Glomerular visceral epithelial cell (primary cell): ENCODE measurements at regions not wholly inside any gene's neighbourhood (a gene's known extent, or its start where the extent isn't known, plus 50 kb on each side); places are given as distances from the start of the nearest gene placed in this dataset.
"Not testable (repeated sequence)": the region's sequence is repeated elsewhere in the genome, so short reads cannot be mapped to it uniquely, and the experiment has no call there.

Experiments
- DNase-seq: peaks from one replicate; pipeline ENCODE4 v3.0.0-alpha.2; 2016; ENCODE audit errors: extremely low spot score

- no peak for DNase-seq
Observed at GRCh38 chr4:108458681-108459080, 161.7 kb upstream of the RPL34 start.

GRCh38 chr4:108454227-108454626 is 166.1 kb upstream of the RPL34 start:
- DNase-seq: no peak

DNA sequence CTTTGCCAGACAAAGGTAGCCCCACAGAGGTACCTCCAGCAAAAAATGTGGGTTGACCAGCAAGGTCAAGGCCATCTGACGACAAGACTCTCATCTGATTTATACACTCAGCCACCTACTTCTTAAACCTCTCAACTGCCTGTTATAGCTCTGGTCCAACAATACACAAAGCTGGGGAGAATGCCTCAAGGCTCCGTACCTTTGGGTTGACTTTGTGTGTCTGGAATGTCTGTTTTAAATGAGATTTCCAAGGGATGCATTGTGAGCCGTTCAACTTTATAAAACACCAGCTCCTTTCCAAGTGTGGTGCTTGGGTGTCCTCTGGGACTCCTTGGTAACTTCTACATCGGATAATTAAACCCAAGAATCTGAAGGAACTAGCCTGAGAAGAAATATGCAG is 167.0 kb upstream of the RPL34 start:
- no peak for DNase-seq

DNA sequence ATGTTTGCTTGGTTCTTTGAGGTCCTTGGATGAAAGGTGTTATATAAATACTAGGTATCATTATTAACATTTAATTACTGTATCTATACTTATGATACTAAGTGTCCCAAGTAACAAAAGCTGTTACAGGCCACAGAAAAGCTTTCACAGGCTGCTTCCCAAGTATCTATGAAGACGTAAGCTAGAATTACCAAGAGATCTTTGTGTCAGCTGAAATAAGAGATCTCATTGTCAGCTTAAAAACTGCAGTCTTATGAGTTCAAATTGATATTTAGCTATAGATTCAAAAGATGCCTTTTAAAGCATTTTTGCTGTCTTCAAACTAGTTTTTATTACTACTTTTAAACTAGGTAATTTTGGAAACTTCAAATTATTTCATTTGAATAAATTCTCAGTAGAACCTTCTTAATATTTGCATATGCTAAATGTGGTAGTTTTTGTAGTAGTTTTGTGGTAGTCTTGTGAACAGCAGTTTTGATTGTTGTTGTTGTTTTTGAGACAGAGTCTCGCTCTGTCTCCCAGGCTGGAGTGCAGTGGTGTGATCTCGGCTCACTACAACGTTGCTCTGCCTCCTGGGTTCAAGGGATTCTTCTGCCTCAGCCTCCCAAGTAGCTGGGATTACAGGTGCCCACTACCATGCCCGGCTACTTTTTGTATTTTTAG is 170.0 kb upstream of the RPL34 start:
- DNase-seq: no peak

DNA sequence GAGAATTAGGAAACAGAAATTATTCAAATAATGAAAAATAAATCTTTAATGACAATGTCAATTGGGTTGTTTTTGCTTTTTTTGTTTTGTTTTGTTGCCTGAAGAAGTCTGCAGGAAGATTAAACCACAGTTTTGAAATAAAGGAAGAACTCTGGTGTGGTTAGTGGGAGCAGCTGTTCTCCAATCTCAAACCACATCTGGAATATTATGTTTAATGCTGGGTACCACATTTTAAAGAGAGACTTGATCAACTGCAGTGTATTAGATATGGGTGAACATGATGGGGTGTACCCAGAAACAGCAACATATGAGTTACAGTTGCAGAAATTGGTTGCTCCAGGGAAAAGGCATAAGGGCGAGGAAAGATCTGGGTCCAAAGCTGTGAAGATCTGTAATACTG is 171.2 kb upstream of the RPL34 start:
- DNase-seq: no peak

DNA sequence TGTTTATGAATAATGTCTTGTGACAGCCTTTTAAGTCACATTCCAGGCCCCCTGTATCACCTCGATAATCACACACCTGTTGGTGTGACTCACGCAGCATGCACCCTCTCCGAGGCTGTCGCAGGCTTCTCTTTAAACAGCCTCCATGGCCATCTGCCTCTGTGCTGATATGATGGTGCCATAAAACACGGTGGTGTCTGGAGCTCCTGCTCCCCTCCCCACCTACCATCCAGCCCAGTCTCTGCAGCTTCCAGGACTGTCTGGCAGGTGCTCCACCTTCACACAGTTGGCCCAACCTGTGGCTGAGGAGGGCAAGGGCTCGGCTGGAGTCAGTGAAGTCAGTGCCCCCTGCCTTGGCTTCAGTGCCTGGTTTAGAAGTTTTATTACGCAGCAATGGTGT is 173.8 kb upstream of the RPL34 start:
- no peak for DNase-seq

DNA sequence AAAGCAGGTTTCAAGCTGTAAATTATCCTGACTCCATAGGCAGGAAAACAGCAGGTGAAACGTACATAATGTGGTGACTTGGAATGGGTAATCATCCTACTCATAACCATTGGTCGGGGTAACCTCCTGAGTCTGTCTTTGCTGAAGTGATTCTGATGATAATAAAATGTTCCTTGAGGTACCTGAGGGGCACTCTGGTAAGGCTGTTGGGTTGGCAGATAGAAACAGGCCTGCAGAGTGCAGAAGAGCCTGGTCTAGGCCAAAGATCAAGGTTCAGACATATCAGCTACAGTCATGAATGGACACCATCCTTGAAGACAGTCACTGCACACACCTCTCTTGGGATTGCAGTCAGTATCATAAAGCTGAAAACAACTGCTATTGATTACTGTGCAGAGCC is 174.7 kb upstream of the RPL34 start:
- DNase-seq: no peak

- DNase-seq: no peak
Observed at GRCh38 chr4:108443585-108443984, 176.8 kb upstream of the RPL34 start.

- no peak for DNase-seq
Observed at GRCh38 chr4:108433832-108434231, 186.5 kb upstream of the RPL34 start.

DNA sequence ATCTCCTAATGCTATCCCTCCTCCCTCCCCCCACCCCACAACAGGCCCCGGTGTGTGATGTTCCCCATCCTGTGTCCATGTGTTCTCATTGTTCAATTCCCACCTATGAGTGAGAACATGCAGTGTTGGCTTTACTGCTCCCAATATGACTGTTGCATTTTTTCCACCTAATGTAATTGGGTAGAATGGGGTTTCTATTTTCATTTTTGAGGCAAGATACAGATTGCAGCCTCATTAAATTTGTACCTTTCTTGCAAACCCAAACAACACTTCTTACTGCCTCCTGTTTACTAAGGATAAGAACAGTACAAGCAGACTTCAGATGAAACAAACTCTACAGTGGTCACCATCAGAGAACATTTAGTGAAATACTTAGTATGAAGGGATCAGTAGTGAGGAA is 187.0 kb upstream of the RPL34 start:
- DNase-seq: not testable (repeated sequence)

DNA sequence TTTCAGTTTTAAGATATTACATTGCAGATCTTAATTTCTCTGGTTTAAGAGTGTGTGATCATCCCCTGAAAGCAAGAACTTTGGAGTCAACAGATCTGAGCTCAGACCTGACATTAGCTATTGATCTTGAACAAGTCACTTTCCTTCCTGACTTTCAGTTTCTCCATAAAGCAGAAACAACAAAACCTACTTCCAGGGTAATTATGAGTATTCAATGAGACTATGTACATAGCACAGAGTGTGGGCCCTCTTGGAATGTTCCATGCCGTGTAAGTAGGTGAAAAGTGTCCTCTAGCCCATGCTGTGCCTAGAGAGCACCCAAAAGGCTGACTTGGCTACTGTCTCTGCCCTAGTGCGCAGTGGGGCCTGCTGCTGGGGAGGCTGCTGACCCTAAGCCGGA is 188.0 kb upstream of the RPL34 start:
- no peak for DNase-seq

GRCh38 chr4:108431986-108432385 is 188.4 kb upstream of the RPL34 start:
- DNase-seq: no peak

- DNase-seq: no peak
Observed at GRCh38 chr4:108430921-108431320, 189.5 kb upstream of the RPL34 start.

DNA sequence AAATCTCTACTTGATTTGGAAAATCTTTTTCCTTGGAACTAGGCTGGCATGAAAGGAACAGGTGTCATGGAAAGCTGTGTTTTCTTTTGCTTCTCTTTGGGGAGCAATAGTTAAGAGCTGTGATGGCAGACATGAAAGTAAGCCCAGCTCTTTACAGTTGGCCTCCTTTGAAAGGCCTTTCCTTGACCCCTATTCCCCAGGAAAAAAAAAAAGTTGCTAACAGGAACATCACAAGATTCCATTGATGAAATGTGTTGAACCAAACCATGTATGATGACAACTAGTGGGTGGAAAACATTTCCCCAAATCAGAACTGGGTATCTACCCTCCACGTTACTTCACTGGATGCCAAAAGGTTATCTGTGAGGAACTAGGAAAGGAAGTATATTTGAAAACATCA is 190.7 kb upstream of the RPL34 start:
- DNase-seq: no peak

- DNase-seq: no peak
Observed at GRCh38 chr4:108428923-108429322, 191.5 kb upstream of the RPL34 start.

GRCh38 chr4:108427946-108428485 is 192.4 kb upstream of the RPL34 start:
- no peak for DNase-seq

DNA sequence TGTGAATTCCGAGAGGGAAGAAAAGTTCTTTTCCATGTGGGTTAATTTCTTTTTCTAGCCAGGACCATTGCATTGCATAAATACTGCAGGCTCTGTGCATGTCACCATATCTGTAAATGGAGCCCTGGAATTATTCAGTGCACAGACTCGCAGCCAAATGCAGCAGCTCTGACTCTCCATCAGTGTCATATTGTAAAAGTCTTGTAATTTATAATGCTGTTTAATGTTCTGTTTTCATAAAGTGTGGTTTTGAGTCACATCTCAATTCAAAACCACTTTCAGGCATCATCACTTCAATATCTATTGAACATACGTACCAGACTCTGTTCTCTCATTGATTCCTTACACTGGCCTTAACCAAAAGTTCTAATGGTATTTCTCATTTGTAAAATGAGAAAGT is 193.9 kb upstream of the RPL34 start:
- peak; percentile 21 for DNase-seq

GRCh38 chr4:108425988-108426387 is 194.4 kb upstream of the RPL34 start:
- peak; percentile 68 for DNase-seq

DNA sequence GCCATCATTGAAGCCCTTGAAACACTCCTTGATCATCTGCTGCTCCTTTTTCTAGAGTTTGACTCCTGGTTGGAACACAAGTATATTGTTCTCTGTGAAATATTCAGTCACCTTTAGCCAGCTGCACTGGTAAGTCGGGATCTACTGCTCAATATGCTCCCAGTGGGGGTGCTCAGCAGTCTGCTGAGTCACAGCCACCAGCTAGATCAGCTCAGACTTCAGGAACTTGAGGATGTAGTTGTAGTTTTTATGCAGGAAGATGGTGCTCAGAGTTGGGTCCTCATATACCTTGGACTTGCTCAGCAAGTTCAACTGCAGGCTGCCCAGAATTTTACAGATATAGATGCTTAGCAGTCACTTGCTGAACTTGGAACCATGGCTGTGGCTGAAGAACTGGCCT is 202.5 kb upstream of the RPL34 start:
- peak; percentile 23 for DNase-seq

DNA sequence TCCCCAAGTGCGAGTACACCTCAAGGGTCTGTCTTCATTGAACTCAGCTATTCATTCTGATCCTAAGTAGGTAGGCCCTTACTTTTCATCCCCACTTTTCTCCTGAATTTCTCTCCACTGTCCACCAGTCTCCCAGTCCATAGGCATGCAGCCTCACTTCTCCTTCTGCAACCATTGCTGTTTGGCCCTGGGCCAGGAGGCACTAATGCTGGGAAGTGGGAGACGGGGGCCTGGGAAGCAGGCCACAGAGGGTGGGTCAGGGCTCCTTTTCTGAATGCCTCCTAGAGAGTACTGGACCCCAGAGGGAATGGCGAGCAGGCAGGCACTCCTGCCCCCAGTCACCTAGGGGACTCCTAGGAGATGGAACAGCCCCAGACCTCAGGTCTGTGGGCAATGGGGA is 203.5 kb upstream of the RPL34 start:
- DNase-seq: no peak

- DNase-seq: no peak
Observed at GRCh38 chr4:108415389-108415788, 205.0 kb upstream of the RPL34 start.

DNA sequence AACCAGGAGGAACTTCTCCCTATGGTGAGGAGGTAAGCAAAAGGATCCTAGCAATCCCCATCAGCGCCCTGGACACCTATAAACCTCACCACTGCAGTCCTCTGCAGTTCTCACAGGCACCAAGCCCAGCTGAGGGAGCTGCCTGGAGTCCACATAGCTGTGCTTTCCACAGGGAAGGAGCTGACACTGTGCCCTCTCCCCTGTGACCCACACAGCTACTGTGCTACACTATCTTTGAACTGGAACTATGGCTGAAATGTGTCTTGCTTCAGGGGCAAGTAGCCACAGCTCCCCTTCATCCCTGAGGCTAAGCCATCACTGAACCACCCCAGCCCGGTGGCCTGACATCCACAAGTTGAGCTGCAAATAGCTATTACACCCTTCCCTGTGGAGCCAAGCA is 208.5 kb upstream of the RPL34 start:
- DNase-seq: no peak

- DNase-seq: not testable (repeated sequence)
Observed at GRCh38 chr4:108409691-108410090, 210.7 kb upstream of the RPL34 start.

GRCh38 chr4:108405586-108405985 is 214.8 kb upstream of the RPL34 start:
- DNase-seq: no peak
